Upper lobe of right lung (tissue), 1 donor: ENCODE measurements at regions not wholly inside any gene's neighbourhood (a gene's known extent, or its start where the extent isn't known, plus 50 kb on each side); places are given as distances from the start of the nearest gene placed in this dataset.

Source experiments
- ATAC-seq: fragments of 200-7000 bp; cut with Tn5 transposase; one replicate; pipeline ENCODE4 v1.9.1; 2020; ENCODE audit warnings: mild to moderate bottlenecking, moderate library complexity
- DNase-seq: peaks from one replicate; pipeline ENCODE4 v3.0.0-alpha.2; 2020
- H3K27ac ChIP-seq: fragments of 200-600 bp; one replicate; pipeline ENCODE4 v1.8.0; 2022
- H3K27me3 ChIP-seq: fragments of 200-600 bp; one replicate; pipeline ENCODE4 v1.8.0; 2022; ENCODE audit warnings: mild to moderate bottlenecking
- H3K36me3 ChIP-seq: fragments of 200-600 bp; one replicate; pipeline ENCODE4 v1.8.0; 2022
- H3K4me1 ChIP-seq: fragments of 200-600 bp; one replicate; pipeline ENCODE4 v1.8.0; 2022
- H3K4me3 ChIP-seq: fragments of 200-600 bp; one replicate; pipeline ENCODE4 v1.8.0; 2022; ENCODE audit warnings: mild to moderate bottlenecking
- H3K9me3 ChIP-seq: fragments of 200-600 bp; one replicate; pipeline ENCODE4 v1.8.0; 2022
- CTCF ChIP-seq: fragments of 200-600 bp; IDR thresholded peaks from one replicate; pipeline ENCODE4 v1.8.0; 2022; ENCODE audit warnings: antibody characterized with exemption
- intact Hi-C: fragments of 100-400 bp; cut with DNase I; formaldehyde crosslinking; loops from one replicate; pipeline ENCODE4 v1.11.0; 2022
- donor health status: DM: no; HTN: yes; CAD: no; lungs with severe emphysema.

- no peak for TF ChIP-seq CTCF
- Histone ChIP-seq H3K9me3 (no peaks in the 10 kb centered on the region), H3K27me3 (no peaks in the 10 kb centered on the region), H3K4me1 (no peaks in the 10 kb centered on the region), H3K4me3 (no peak overlapping the region), H3K36me3 (no peaks in the 10 kb centered on the region), H3K27ac (no peak overlapping the region)
- DNase-seq (no peak), ATAC-seq (no peak)
- intact Hi-C loops: no loop called here
Observed at GRCh38 chr10:36183726-36184125, 541.6 kb upstream of the FZD8 start.

GRCh38 chr10:36183056-36183455, 541.0 kb upstream of the FZD8 start:
- Histone ChIP-seq H3K4me1 (no peaks in the 10 kb centered on the region), H3K27ac (no peak overlapping the region), H3K4me3 (no peak overlapping the region), H3K9me3 (no peaks in the 10 kb centered on the region), H3K36me3 (no peaks in the 10 kb centered on the region), H3K27me3 (no peaks in the 10 kb centered on the region)
- no peak for TF ChIP-seq CTCF
- intact Hi-C loops: no loop called here
- no peak for ATAC-seq
- DNase-seq: no peak

GRCh38 chr10:36182606-36183005, 540.5 kb upstream of the FZD8 start:
- no peaks in the 10 kb centered on the region for H3K9me3 ChIP-seq
- no peaks in the 10 kb centered on the region for H3K27me3 ChIP-seq
- no peak for ATAC-seq
- intact Hi-C loops: no loop called here
- DNase-seq: no peak
- no peaks in the 10 kb centered on the region for H3K36me3 ChIP-seq
- H3K4me3 ChIP-seq: no peak overlapping the region
- no peaks in the 10 kb centered on the region for H3K4me1 ChIP-seq
- TF ChIP-seq CTCF: no peak
- H3K27ac ChIP-seq: no peak overlapping the region

GRCh38 chr10:36182179-36182566, 540.1 kb upstream of the FZD8 start:
- H3K9me3 ChIP-seq: no peaks in the 10 kb centered on the region
- no peak overlapping the region for H3K4me3 ChIP-seq
- no peaks in the 10 kb centered on the region for H3K27me3 ChIP-seq
- no peaks in the 10 kb centered on the region for H3K36me3 ChIP-seq
- no peaks in the 10 kb centered on the region for H3K4me1 ChIP-seq
- ATAC-seq: no peak
- no peak for TF ChIP-seq CTCF
- DNase-seq: no peak
- H3K27ac ChIP-seq: no peak overlapping the region
- intact Hi-C loops: no loop called here

GRCh38 chr10:36181426-36182178, 539.5 kb upstream of the FZD8 start:
- no peak for TF ChIP-seq CTCF
- Histone ChIP-seq H3K4me1 (no peaks in the 10 kb centered on the region), H3K27me3 (no peaks in the 10 kb centered on the region), H3K36me3 (no peaks in the 10 kb centered on the region), H3K4me3 (no peak overlapping the region), H3K9me3 (no peaks in the 10 kb centered on the region), H3K27ac (no peak overlapping the region)
- no peak for DNase-seq
- no peak for ATAC-seq
- intact Hi-C loops: no loop called here

GRCh38 chr10:36178616-36179015, 536.5 kb upstream of the FZD8 start:
- ATAC-seq (no peak), DNase-seq (no peak)
- TF ChIP-seq CTCF: no peak
- no peaks in the 10 kb centered on the region for H3K9me3 ChIP-seq
- intact Hi-C loops: no loop called here
- H3K4me3 ChIP-seq: no peak overlapping the region
- no peaks in the 10 kb centered on the region for H3K4me1 ChIP-seq
- no peak overlapping the region for H3K27ac ChIP-seq
- H3K27me3 ChIP-seq: no peaks in the 10 kb centered on the region
- H3K36me3 ChIP-seq: no peaks in the 10 kb centered on the region
